ENCODE measurements at regions not wholly inside any gene's neighbourhood (a gene's known extent, or its start where the extent isn't known, plus 50 kb on each side); places are given as distances from the start of the nearest gene placed in this dataset.

DNA sequence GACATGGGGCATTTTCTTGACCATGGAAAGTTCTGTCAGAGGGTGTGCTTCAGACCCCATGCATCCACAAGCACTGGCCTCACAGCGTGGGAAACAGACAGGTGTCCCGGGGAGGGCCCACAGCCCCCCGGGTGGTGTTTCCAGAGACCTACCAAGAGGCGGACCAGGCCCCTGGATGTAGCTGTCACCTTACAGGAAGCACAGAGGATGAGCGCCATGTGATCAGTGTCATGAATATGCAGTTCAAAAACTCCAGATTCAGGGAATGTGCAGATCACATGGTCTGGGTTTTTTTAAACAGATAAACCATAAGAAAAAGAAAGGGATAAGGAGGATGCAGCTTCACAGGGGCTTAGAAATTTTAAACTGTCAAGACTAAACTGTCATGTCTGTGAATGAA is 61.0 kb upstream of the SPATA13 start:
- Histone ChIP-seq H3K4me1 (no peaks in the 10 kb centered on the region), H3K9me3 (no peaks in the 10 kb centered on the region), H3K27ac (no peak overlapping the region), H3K4me3 (no peak overlapping the region), H3K36me3 (no peaks in the 10 kb centered on the region), H3K27me3 (no peaks in the 10 kb centered on the region)
- ATAC-seq (no peak), DNase-seq (no peak)
- TF ChIP-seq, protein P1, sequence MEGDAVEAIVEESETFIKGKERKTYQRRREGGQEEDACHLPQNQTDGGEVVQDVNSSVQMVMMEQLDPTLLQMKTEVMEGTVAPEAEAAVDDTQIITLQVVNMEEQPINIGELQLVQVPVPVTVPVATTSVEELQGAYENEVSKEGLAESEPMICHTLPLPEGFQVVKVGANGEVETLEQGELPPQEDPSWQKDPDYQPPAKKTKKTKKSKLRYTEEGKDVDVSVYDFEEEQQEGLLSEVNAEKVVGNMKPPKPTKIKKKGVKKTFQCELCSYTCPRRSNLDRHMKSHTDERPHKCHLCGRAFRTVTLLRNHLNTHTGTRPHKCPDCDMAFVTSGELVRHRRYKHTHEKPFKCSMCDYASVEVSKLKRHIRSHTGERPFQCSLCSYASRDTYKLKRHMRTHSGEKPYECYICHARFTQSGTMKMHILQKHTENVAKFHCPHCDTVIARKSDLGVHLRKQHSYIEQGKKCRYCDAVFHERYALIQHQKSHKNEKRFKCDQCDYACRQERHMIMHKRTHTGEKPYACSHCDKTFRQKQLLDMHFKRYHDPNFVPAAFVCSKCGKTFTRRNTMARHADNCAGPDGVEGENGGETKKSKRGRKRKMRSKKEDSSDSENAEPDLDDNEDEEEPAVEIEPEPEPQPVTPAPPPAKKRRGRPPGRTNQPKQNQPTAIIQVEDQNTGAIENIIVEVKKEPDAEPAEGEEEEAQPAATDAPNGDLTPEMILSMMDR (IDR thresholded peaks at IDR 0.05): no peak
- intact Hi-C loops (cut with DNase I): no loop called here

GRCh38 chr13:24100188-24100587 is 60.3 kb upstream of the SPATA13 start:
- Histone ChIP-seq H3K4me1 (no peaks in the 10 kb centered on the region), H3K27me3 (no peaks in the 10 kb centered on the region), H3K36me3 (no peaks in the 10 kb centered on the region), H3K9me3 (no peaks in the 10 kb centered on the region), H3K4me3 (no peak overlapping the region), H3K27ac (no peak overlapping the region)
- DNase-seq: no peak
- intact Hi-C loops (cut with DNase I): no loop called here
- no peak for ATAC-seq
- TF ChIP-seq, protein P1 (IDR thresholded peaks at IDR 0.05): no peak

- Histone ChIP-seq H3K36me3 (no peaks in the 10 kb centered on the region), H3K9me3 (no peaks in the 10 kb centered on the region), H3K4me1 (no peaks in the 10 kb centered on the region), H3K27me3 (no peaks in the 10 kb centered on the region), H3K27ac (no peak overlapping the region), H3K4me3 (no peak overlapping the region)
- intact Hi-C loops (cut with DNase I): no loop called here
- TF ChIP-seq, protein P1 (IDR thresholded peaks at IDR 0.05): no peak
- no peak for ATAC-seq
- DNase-seq: no peak
Observed at GRCh38 chr13:24103782-24104372, 56.6 kb upstream of the SPATA13 start.

DNA sequence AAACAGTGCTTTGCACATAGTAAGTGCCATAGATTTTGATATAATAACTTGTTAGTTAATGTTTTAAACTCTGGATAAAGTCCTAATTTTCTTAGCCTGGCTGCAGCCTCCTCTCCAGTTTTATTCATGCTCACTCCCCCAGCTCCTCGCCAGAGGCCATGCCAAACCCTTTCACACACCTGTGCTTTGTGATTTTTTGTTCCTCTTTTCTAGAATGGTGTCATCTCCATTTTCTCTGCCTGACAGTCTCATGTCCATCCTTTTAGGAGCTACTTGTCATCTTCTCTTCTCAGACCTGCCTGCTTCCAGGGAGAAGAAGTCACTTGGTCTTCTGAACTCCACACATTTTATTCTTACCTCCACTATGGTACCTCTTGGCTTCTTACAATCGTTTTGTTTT is 55.8 kb upstream of the SPATA13 start:
- Histone ChIP-seq H3K4me3 (no peak overlapping the region), H3K27ac (no peak overlapping the region), H3K36me3 (no peaks in the 10 kb centered on the region), H3K27me3 (no peaks in the 10 kb centered on the region), H3K4me1 (no peaks in the 10 kb centered on the region), H3K9me3 (no peaks in the 10 kb centered on the region)
- no peak for DNase-seq
- TF ChIP-seq, protein P1 (IDR thresholded peaks at IDR 0.05): no peak
- intact Hi-C loops (cut with DNase I): no loop called here
- no peak for ATAC-seq

DNA sequence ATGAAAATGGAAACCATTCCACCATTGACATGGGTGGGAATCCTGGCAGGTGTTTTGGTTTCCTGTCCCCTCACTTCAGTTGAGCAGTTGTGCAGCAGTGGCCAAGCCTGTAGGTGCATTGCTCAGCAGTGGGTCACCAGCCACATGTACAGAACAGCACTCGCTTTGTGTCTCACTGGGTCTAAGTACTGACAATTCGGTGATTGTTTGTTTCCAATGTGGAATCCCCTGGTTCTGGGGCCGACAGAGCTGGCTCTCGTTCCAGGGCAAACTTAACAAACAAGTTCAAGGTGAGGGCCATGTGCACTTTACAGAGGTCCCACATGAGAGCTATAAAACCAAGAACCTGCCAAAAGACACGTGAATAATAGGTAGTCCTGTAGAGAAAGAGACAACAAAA is 54.1 kb upstream of the SPATA13 start:
- H3K9me3 ChIP-seq: no peaks in the 10 kb centered on the region
- H3K27ac ChIP-seq: no peak overlapping the region
- DNase-seq: no peak
- TF ChIP-seq, protein P1 (IDR thresholded peaks at IDR 0.05): no peak
- intact Hi-C loops (cut with DNase I): no loop called here
- ATAC-seq: no peak
- no peak overlapping the region for H3K4me3 ChIP-seq
- H3K27me3 ChIP-seq: no peaks in the 10 kb centered on the region
- no peaks in the 10 kb centered on the region for H3K36me3 ChIP-seq
- no peaks in the 10 kb centered on the region for H3K4me1 ChIP-seq

Data from upper lobe of right lung (tissue), 1 donor.